T-cell (primary cell): ENCODE measurements at regions not wholly inside any gene's neighbourhood (a gene's known extent, or its start where the extent isn't known, plus 50 kb on each side); places are given as distances from the start of the nearest gene placed in this dataset.

Source experiments
- ATAC-seq, 4 experiments: fragments of 200-7000 bp in 3 of 4; fragments of 150-1000 bp in 1 of 4; cut with Tn5 transposase; replicated peaks in 1 of 4; 1 replicate in 3 of 4; 2 replicates in 1 of 4; pipeline ENCODE4 v1.10.0; 2021; ENCODE audit warnings: moderate library complexity in 3 of 4, mild to moderate bottlenecking in 2 of 4, moderate number of reproducible peaks in 1 of 4
- CTCF ChIA-PET, 2 donors: fragments of 300-600 bp; sonication (Branson Sonifier 250); formaldehyde crosslinking; loops; one replicate each; lab custom pipeline; 2022; ENCODE audit warnings: antibody characterized with exemption in 2 of 2; lab: Charles Lee
- POLR2A ChIA-PET, 2 donors: fragments of 300-600 bp; sonication (Branson Sonifier 250); formaldehyde crosslinking; loops; one replicate each; lab custom pipeline; 2022; ENCODE audit warnings: antibody characterized with exemption in 2 of 2; lab: Charles Lee
- DNase-seq, 35 experiments: peaks; one replicate each; pipeline versions ENCODE4 v3.0.0 to v3.0.0-alpha.2; 2013 to 2023
- H3K27ac ChIP-seq: one replicate; pipeline ENCODE4 v1.5.1; 2013; ENCODE audit warnings: low read length
- H3K27me3 ChIP-seq, 2 experiments: replicated peaks in 1 of 2; 1 replicate in 1 of 2; 2 replicates in 1 of 2; pipeline versions ENCODE4 v1.6.1 to v1.7.0; 2013; ENCODE audit warnings: low read length in 1 of 2, mixed read lengths in 1 of 2; ENCODE audit not compliant: control insufficient read depth in 2 of 2, insufficient read depth in 2 of 2; ENCODE audit errors: extremely low read depth in 1 of 2
- H3K36me3 ChIP-seq, 2 donors: 1 replicate in 1 of 2; 2 replicates in 1 of 2; pipeline versions ENCODE4 v1.6.1 to v1.7.0; 2013; ENCODE audit warnings: low read length in 1 of 2; ENCODE audit not compliant: control insufficient read depth in 2 of 2, insufficient read depth in 1 of 2; ENCODE audit errors: extremely low read depth in 1 of 2
- H3K4me1 ChIP-seq, 2 experiments: 1 replicate in 1 of 2; 2 replicates in 1 of 2; pipeline versions ENCODE4 v1.6.1 to v1.7.0; 2013; ENCODE audit warnings: low read length in 2 of 2, mixed read lengths in 1 of 2; ENCODE audit not compliant: insufficient read depth in 2 of 2, control insufficient read depth in 1 of 2; ENCODE audit errors: extremely low read depth in 1 of 2
- H3K4me3 ChIP-seq, 2 donors: 1 replicate in 1 of 2; 2 replicates in 1 of 2; pipeline versions ENCODE4 v1.5.1 to v1.7.0; 2013; ENCODE audit warnings: mild to moderate bottlenecking in 2 of 2, low read length in 1 of 2, moderate library complexity in 1 of 2; ENCODE audit not compliant: control insufficient read depth in 1 of 2; ENCODE audit errors: extremely low read depth in 1 of 2
- H3K9me3 ChIP-seq: 2 replicates; pipeline ENCODE4 v1.7.0; 2013
- H3K27ac Mint-ChIP-seq, 2 donors: one replicate each; pipeline ENCODE4 v1.8.0; 2020 to 2021; ENCODE audit warnings: mild to moderate bottlenecking in 2 of 2, mixed read lengths in 2 of 2
- H3K27me3 Mint-ChIP-seq, 2 donors: one replicate each; pipeline ENCODE4 v1.8.0; 2021 to 2022; ENCODE audit warnings: mixed read lengths in 2 of 2
- H3K36me3 Mint-ChIP-seq: one replicate; pipeline ENCODE4 v1.8.0; 2021; ENCODE audit warnings: mixed read lengths
- H3K4me1 Mint-ChIP-seq, 3 donors: one replicate each; pipeline ENCODE4 v1.8.0; 2020 to 2022; ENCODE audit warnings: mixed read lengths in 3 of 3, mild to moderate bottlenecking in 1 of 3
- H3K4me3 Mint-ChIP-seq, 3 donors: one replicate each; pipeline ENCODE4 v1.8.0; 2020 to 2022; ENCODE audit warnings: mild to moderate bottlenecking in 3 of 3, mixed read lengths in 3 of 3, moderate library complexity in 3 of 3
- H3K9me3 Mint-ChIP-seq, 3 donors: one replicate each; pipeline ENCODE4 v1.8.0; 2020 to 2022; ENCODE audit warnings: mixed read lengths in 3 of 3
- WGBS: methylation state at CpG from one replicate; pipeline ENCODE4 v1.1.5; 2013; ENCODE audit warnings: missing lambda C conversion rate; ENCODE audit not compliant: insufficient coverage; 5-methylcytosine and 5-hydroxymethylcytosine counted together

- Mint-ChIP-seq H3K4me3 (no peak overlapping the region), H3K27me3 (peaks cover 0 to 9% of the 10 kb centered on the region in 2 donors), H3K4me1 (no peaks in the 10 kb centered on the region), H3K36me3 (no peaks in the 10 kb centered on the region), H3K27ac (no peak overlapping the region), H3K9me3 (peaks cover 5 to 14% (median 8%) of the 10 kb centered on the region in 3 donors)
- Histone ChIP-seq H3K27ac (no peak overlapping the region), H3K4me1 (no peaks in the 10 kb centered on the region), H3K27me3 (peaks cover 0 to 2% of the 10 kb centered on the region in 2 experiments), H3K4me3 (no peak overlapping the region), H3K9me3 (no peaks in the 10 kb centered on the region), H3K36me3 (no peaks in the 10 kb centered on the region)
- CTCF ChIA-PET = no interaction called here
- WGBS = no CpG with 5 or more reads among the region's 1 CpG
- DNase-seq = no peak
- no peak for ATAC-seq
- POLR2A ChIA-PET = no interaction called here
Measured at GRCh38 chr15:39320886-39321285, 260.0 kb upstream of the THBS1 start.

GRCh38 chr15:39321977-39322376 lies 258.9 kb upstream of the THBS1 start:
- Mint-ChIP-seq H3K9me3 (peaks cover 5 to 14% (median 8%) of the 10 kb centered on the region in 3 donors), H3K27ac (no peak overlapping the region), H3K4me1 (no peaks in the 10 kb centered on the region), H3K36me3 (no peaks in the 10 kb centered on the region), H3K4me3 (no peak overlapping the region), H3K27me3 (peaks cover 0 to 11% of the 10 kb centered on the region in 2 donors)
- ATAC-seq (no peak), DNase-seq (no peak)
- WGBS = 67% methylated on average over 1 of the region's 2 CpGs
- Histone ChIP-seq H3K4me1 (no peaks in the 10 kb centered on the region), H3K4me3 (no peak overlapping the region), H3K27ac (no peak overlapping the region), H3K27me3 (peaks cover 0 to 2% of the 10 kb centered on the region in 2 experiments), H3K9me3 (no peaks in the 10 kb centered on the region), H3K36me3 (no peaks in the 10 kb centered on the region)
- ChIA-PET CTCF (no interaction called here), POLR2A (no interaction called here)

- no peaks in the 10 kb centered on the region for H3K36me3 Mint-ChIP-seq
Measured at GRCh38 chr15:39323157-39323556, 257.7 kb upstream of the THBS1 start.

GRCh38 chr15:39323706-39324105 lies 257.2 kb upstream of the THBS1 start:
- Mint-ChIP-seq H3K27ac (no peak overlapping the region), H3K9me3 (peaks cover 5 to 14% (median 8%) of the 10 kb centered on the region in 3 donors), H3K27me3 (peaks cover 0 to 19% of the 10 kb centered on the region in 2 donors), H3K4me3 (no peak overlapping the region), H3K4me1 (no peaks in the 10 kb centered on the region), H3K36me3 (no peaks in the 10 kb centered on the region)
- ChIA-PET POLR2A (no interaction called here), CTCF (no interaction called here)
- H3K4me3 ChIP-seq = no peak overlapping the region
- H3K9me3 ChIP-seq = no peaks in the 10 kb centered on the region
- no peak for ATAC-seq
- H3K4me1 ChIP-seq = no peaks in the 10 kb centered on the region
- no peak overlapping the region for H3K27ac ChIP-seq
- no peak for DNase-seq
- peaks cover 0 to 2% of the 10 kb centered on the region in 2 experiments for H3K27me3 ChIP-seq
- WGBS = no CpG with 5 or more reads among the region's 3 CpGs
- no peaks in the 10 kb centered on the region for H3K36me3 ChIP-seq

More at GRCh38 chr15:39323157-39323556, 257.7 kb upstream of the THBS1 start:
- Mint-ChIP-seq H3K27me3 (peaks cover 0 to 18% of the 10 kb centered on the region in 2 donors), H3K27ac (no peak overlapping the region), H3K9me3 (peaks cover 5 to 14% (median 8%) of the 10 kb centered on the region in 3 donors), H3K4me1 (no peaks in the 10 kb centered on the region), H3K4me3 (no peak overlapping the region)
- Histone ChIP-seq H3K4me1 (no peaks in the 10 kb centered on the region), H3K4me3 (no peak overlapping the region), H3K36me3 (no peaks in the 10 kb centered on the region), H3K27me3 (peaks cover 0 to 2% of the 10 kb centered on the region in 2 experiments), H3K27ac (no peak overlapping the region), H3K9me3 (no peaks in the 10 kb centered on the region)
- ATAC-seq (no peak), DNase-seq (no peak)
- CTCF ChIA-PET = no interaction called here
- POLR2A ChIA-PET = no interaction called here

- CTCF ChIA-PET = interaction anchor here in 1 of 2 donors (0.6 kb wide), 1 partner anchor 253 kb away, joined by 3 read pairs; no protein-coding TSS in a partner anchor
- no peak overlapping the region for H3K4me3 Mint-ChIP-seq
- no peaks in the 10 kb centered on the region for H3K4me1 Mint-ChIP-seq
Measured at GRCh38 chr15:39326306-39326975, 254.4 kb upstream of the THBS1 start.

GRCh38 chr15:39327005-39327730 lies 253.7 kb upstream of the THBS1 start:
- no CpG with 5 or more reads among the region's 6 CpGs for WGBS
- H3K27ac Mint-ChIP-seq = no peak overlapping the region
- peaks cover 0 to 3% (median 0%) of the 10 kb centered on the region in 3 donors for H3K9me3 Mint-ChIP-seq
- Histone ChIP-seq H3K36me3 (no peaks in the 10 kb centered on the region), H3K9me3 (no peaks in the 10 kb centered on the region), H3K4me3 (no peak overlapping the region), H3K4me1 (no peaks in the 10 kb centered on the region), H3K27me3 (peaks cover 0 to 2% of the 10 kb centered on the region in 2 experiments), H3K27ac (no peak overlapping the region)
- no peaks in the 10 kb centered on the region for H3K4me1 Mint-ChIP-seq
- ChIA-PET POLR2A (no interaction called here), CTCF (interaction anchor here in 1 of 2 donors (0.6 kb wide), 1 partner anchor 253 kb away, joined by 3 read pairs; no protein-coding TSS in a partner anchor)
- no peak for ATAC-seq
- no peak overlapping the region for H3K4me3 Mint-ChIP-seq
- no peaks in the 10 kb centered on the region for H3K36me3 Mint-ChIP-seq
- peak in 2 of 35 experiments; percentile 5 to 9 for DNase-seq
- peaks cover 0 to 28% of the 10 kb centered on the region in 2 donors for H3K27me3 Mint-ChIP-seq

More at GRCh38 chr15:39326306-39326975, 254.4 kb upstream of the THBS1 start:
- no peaks in the 10 kb centered on the region for H3K9me3 ChIP-seq
- Mint-ChIP-seq H3K36me3 (no peaks in the 10 kb centered on the region), H3K27ac (no peak overlapping the region), H3K9me3 (peaks cover 0 to 3% (median 0%) of the 10 kb centered on the region in 3 donors), H3K27me3 (peaks cover 0 to 27% of the 10 kb centered on the region in 2 donors)
- DNase-seq (no peak), ATAC-seq (no peak)
- 68% methylated on average over 2 of the region's 5 CpGs for WGBS
- no peak overlapping the region for H3K27ac ChIP-seq
- H3K4me1 ChIP-seq = no peaks in the 10 kb centered on the region
- no peaks in the 10 kb centered on the region for H3K36me3 ChIP-seq
- POLR2A ChIA-PET = no interaction called here
- peaks cover 0 to 2% of the 10 kb centered on the region in 2 experiments for H3K27me3 ChIP-seq
- H3K4me3 ChIP-seq = no peak overlapping the region
